NCI-H2196 treated with DMSO at 0.1 percent for 48 hours (cell line): ENCODE measurements at regions not wholly inside any gene's neighbourhood (a gene's known extent, or its start where the extent isn't known, plus 50 kb on each side); places are given as distances from the start of the nearest gene placed in this dataset.

Source experiments
- DNase-seq: peaks from one replicate; lab custom pipeline; 2025; ENCODE audit not compliant: unreplicated experiment; lab: John Stamatoyannopoulos, UW

GRCh38 chr1:38241594-38242334, 195.2 kb upstream of the POU3F1 start:
- DNase-seq, result no peak

GRCh38 chr1:38240618-38241017, 194.0 kb upstream of the POU3F1 start:
- no peak for DNase-seq

- DNase-seq, result no peak
These were observed 192.8 kb upstream of the POU3F1 start for GRCh38 chr1:38239258-38239835.

DNA sequence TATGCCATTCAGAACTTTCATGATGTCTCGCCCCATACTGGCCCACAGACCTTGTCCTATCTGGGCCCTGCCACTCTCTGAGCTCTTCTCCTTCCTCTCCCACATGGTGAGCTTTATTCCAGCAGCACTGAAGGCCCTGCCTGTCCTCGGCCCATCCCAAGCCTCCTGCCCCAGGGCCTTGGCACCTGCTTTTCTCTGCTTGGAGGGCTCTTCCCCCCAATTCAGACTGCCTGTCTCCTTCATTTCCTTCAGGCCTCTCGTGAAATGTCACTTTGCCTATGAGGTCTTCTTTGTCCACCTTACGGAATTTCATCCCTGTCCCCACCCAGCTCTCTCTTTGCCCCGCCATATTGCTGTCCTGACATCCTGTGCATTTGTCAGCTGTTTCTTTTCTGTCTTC, 191.7 kb upstream of the POU3F1 start:
- DNase-seq, result no peak

- no peak for DNase-seq
These were observed 189.1 kb upstream of the POU3F1 start for GRCh38 chr1:38235705-38236104.

GRCh38 chr1:38231941-38232340, 185.3 kb upstream of the POU3F1 start:
- no peak for DNase-seq

GRCh38 chr1:38228718-38229117, 182.1 kb upstream of the POU3F1 start:
- no peak for DNase-seq

DNA sequence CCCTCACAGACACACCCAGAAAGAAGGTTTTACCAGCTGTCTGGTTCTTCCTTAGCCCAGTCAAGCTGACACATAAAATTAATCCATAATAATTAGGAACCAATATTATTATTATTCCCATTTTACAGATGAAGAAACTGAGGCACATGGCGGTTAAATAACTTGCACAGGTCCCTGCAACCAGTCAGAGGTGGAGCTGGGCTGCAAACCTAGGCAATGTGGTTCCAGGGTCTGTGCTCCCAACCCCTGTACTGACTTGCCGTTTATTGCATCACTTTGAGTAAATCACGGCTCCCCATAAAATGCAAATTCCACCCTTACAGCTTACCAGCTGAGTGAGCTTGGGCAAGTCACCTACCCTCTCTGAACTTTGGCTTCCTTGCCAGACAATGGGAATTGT, 179.2 kb upstream of the POU3F1 start:
- no peak for DNase-seq

DNA sequence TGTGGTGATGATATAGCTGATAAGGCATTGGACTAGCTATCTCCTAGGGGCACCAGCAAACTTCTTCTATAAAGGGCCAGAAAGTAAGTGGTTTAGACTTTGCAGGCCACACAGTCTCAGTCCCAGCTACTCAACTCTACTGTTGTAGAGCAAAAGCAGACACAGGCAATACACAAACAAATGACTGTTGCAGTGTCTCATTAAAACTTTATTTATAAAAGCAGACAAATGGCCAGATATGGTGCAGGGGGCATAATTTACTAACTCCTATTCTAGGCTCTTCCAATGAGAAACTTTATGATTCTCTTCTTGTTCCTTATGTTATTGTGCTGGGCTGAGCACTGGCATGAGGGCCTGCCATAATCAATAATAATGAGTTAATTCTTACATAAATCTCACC, 176.8 kb upstream of the POU3F1 start:
- no peak for DNase-seq

DNA sequence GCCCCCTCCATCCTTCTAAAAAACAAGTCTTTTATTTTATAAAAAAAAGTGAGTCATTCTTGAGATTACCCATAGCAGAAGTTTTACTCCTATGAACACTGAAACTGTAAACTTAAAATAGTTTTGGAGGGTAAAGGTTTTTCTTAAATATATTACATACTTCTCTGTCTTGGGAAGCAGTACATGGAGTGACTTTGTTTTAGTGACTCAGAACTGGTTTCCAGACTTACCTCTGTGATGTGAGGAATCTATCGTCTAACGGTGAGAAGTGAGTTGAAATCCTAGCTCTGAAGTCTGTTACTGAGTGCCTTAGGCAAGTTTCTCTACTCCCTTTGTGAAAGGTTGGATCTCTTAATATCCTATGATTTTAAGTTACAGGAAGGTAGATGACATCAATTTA, 176.3 kb upstream of the POU3F1 start:
- DNase-seq, result no peak

- DNase-seq, result no peak
These were observed 174.5 kb upstream of the POU3F1 start for GRCh38 chr1:38221006-38221649.

- DNase-seq, result no peak
These were observed 170.7 kb upstream of the POU3F1 start for GRCh38 chr1:38217316-38217715.

DNA sequence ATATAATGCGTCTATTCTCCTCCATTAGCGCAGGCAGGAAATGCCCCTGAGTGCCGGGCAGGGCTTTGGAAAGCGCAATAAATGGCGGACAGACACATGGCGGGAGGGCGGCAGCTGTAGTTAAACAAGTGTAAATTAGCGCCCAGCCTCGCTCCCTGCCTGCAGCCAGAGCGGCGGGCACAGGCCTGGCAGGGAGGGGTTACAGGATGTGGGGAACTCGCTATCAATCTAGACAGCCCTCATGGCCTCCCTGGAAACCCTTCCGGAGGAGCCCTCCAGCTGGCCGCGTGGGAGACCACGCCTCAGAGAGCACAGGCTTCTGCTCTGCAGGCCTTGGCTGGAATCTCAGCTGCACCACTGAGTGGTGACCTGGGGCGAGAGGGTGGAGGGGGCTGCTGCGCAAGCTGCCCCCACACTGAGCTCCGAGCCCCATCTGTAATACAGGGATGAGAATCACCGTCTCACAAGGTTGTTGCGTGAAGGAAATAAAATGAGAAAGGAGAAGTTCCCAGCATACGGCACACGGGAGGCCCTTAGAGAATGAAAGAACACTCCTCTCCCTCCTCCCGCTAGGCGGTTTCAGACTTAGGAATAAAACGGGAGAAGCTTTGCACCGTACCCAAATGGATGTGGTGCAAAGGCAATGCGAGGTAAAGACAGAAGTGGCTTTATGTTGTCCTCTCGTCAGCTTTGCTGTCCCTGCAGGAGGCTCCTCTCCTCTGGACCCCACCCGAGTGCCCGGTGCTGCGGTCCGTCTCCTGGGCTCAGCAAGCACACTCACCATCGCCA, 167.2 kb upstream of the POU3F1 start:
- no peak for DNase-seq

GRCh38 chr1:38210895-38211177, 164.2 kb upstream of the POU3F1 start:
- DNase-seq, result no peak

- no peak for DNase-seq
These were observed 163.7 kb upstream of the POU3F1 start for GRCh38 chr1:38210021-38210894.

GRCh38 chr1:38208716-38209632, 162.4 kb upstream of the POU3F1 start:
- DNase-seq, result no peak

- DNase-seq, result no peak
These were observed 161.3 kb upstream of the POU3F1 start for GRCh38 chr1:38207906-38208305.

GRCh38 chr1:38207275-38207674, 160.7 kb upstream of the POU3F1 start:
- no peak for DNase-seq

DNA sequence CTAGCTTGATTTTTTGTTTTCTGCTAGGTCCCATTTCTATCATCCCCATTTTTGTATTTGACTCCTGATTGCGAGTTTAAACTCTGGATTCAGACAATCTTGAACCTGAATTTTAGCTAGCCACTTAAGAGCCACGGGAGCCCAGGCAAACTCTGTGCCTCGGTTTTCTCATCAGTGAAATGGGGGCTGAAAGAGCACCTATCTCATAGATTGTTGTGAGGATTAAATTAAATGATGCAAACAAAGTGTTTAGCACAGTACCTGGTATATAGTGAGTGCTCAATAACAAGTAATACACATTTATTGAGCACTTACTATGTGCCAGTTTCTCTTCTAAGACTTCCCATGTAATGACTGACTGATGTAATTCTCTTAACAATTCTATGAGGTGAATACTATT, 158.1 kb upstream of the POU3F1 start:
- no peak for DNase-seq

DNA sequence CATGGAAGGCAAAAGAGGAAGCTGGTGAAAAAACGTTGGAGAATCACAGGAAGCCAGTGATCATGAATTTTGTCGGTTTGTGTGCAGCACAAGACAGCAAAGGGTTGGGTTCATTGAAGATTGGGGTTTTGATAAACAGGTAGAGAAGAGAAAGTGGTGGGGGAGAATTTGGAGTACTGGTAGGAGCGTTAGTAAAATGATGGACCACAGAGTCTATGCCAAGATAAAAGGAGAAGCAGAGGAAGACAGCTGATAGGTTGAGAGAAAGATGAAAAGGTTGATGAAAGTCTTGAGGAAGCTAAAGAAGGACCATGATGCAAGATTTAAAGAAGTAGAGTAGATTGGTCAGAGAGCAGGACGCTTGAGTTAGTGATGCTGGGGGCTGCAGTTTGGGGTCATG, 156.8 kb upstream of the POU3F1 start:
- DNase-seq, result no peak
